PFSK-1 (cell line): ENCODE measurements at regions not wholly inside any gene's neighbourhood (a gene's known extent, or its start where the extent isn't known, plus 50 kb on each side); places are given as distances from the start of the nearest gene placed in this dataset.

Source experiments
- FOXP2 ChIP-seq: optimal IDR thresholded peaks from 2 replicates; pipeline ENCODE3; 2011; ENCODE audit warnings: borderline replicate concordance, control low read depth, inconsistent platforms; ENCODE audit not compliant: insufficient read depth; ENCODE audit errors: extremely low read length, extremely low read depth
- POLR2AphosphoS5 ChIP-seq: IDR thresholded peaks from 2 replicates; pipeline ENCODE4 v1.6.1; 2012; ENCODE audit warnings: low read depth, mild to moderate bottlenecking, control low read depth, low read length, moderate library complexity
- REST ChIP-seq, 2 experiments: IDR thresholded peaks; 2 replicates each; pipeline versions ENCODE4 v1.6.1 to v1.8.0; 2011 to 2012; ENCODE audit warnings: low read depth in 2 of 2, low read length in 2 of 2, control low read depth in 1 of 2, inconsistent platforms in 1 of 2, mild to moderate bottlenecking in 1 of 2, moderate library complexity in 1 of 2; ENCODE audit not compliant: insufficient read depth in 1 of 2
- SIN3A ChIP-seq: IDR thresholded peaks from 2 replicates; pipeline ENCODE4 v1.6.1; 2012; ENCODE audit warnings: mild to moderate bottlenecking, low read length, moderate library complexity, borderline replicate concordance; ENCODE audit not compliant: insufficient read depth
- TAF1 ChIP-seq: IDR thresholded peaks from 2 replicates; pipeline ENCODE4 v1.6.1; 2012; ENCODE audit warnings: low read length, control low read depth, borderline replicate concordance; ENCODE audit not compliant: insufficient read depth

GRCh38 chr1:81351864-81352263 lies 448.9 kb upstream of the ADGRL2 start:
- TF ChIP-seq SIN3A (no peak), TAF1 (no peak), REST (IDR thresholded peaks at IDR 0.05; ENCODE audit: insufficient read depth in 1 of 2, low read depth in 2 of 2, low read length in 2 of 2) (no peak), FOXP2 (no peak), POLR2AphosphoS5 (no peak)

DNA sequence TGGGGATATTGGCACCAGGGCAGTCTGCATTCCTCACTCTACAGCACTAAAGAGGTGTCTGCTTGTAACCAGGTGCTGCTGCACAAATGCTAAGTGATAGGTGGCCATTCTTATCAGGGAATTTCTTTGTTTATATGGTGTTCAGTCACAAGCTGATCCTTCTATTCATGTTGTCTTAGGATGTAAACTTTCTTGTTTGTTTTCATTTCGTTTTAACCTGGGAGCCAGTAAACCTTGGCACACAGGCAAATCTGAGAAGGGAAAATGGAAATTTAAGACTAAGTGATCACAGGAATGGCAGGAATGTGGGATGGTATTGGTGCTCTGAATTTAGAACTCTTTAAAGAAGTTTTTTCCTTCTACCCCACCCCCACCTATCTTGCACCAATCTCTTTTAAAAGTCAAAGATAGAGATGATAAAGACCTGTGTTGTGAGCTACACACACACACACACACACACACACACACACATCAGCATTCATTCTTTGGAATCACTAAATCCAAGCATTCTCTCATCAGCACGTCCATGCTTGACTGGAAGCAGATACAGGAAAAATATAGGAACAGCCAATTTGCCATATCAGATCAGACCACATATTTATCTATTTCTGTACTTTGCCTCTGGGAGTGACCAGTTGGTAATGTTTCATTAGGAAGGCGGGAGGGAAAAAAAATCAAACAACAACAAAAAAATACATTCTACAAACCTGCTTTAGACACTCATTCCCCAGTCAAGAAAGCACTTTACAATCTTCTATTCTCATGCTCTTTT lies 451.4 kb upstream of the ADGRL2 start:
- no peak for TF ChIP-seq POLR2AphosphoS5
- no peak for TF ChIP-seq REST (IDR thresholded peaks at IDR 0.05; ENCODE audit: insufficient read depth in 1 of 2, low read depth in 2 of 2, low read length in 2 of 2)
- no peak for TF ChIP-seq TAF1
- TF ChIP-seq SIN3A = no peak
- no peak for TF ChIP-seq FOXP2

GRCh38 chr1:81345110-81345509 lies 455.6 kb upstream of the ADGRL2 start:
- TF ChIP-seq SIN3A = no peak

DNA sequence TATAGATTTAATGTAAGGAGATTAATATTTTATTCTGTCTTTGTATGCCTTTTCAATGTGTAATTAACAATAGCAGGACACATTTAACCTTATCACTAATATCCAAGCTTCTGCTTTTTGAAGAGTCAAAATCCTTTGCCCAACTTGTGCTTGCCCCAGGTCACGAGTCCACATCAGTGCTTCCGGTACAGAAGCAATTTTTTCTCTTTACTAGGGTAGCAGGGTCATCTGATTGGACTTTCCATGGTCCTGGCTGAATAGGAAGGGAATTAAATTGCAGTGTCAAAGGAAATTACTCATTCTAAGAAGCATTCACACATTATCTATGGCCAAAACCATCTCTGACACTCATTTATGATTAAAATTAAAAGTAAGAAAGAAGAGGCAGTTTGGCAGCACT lies 460.5 kb upstream of the ADGRL2 start:
- TF ChIP-seq TAF1 (no peak), SIN3A (no peak), POLR2AphosphoS5 (no peak), FOXP2 (no peak), REST (IDR thresholded peaks at IDR 0.05; ENCODE audit: insufficient read depth in 1 of 2, low read depth in 2 of 2, low read length in 2 of 2) (no peak)

DNA sequence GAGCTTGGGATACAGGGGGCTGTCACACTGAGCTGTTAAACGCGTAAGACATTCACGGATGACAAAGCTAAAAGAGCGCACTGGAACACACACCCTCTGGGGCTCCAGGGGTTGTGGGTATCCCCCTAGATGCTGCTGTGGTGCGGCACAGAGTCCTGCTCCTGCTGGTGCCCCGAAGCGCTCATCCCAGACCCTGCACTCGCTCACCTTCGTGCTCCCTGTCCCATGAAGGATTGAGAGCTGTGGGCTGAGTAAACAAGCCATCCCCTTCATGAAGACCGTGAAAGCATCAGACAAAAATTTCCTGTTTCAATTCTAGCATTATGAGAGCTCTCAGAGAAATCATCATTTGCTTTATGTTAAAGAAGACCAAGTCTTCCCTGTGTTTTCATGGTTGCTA lies 463.5 kb upstream of the ADGRL2 start:
- TF ChIP-seq POLR2AphosphoS5 = no peak
- no peak for TF ChIP-seq TAF1
- no peak for TF ChIP-seq REST (IDR thresholded peaks at IDR 0.05; ENCODE audit: insufficient read depth in 1 of 2, low read depth in 2 of 2, low read length in 2 of 2)
- TF ChIP-seq FOXP2 = no peak
- TF ChIP-seq SIN3A = no peak
